ENCODE measurements at regions not wholly inside any gene's neighbourhood (a gene's known extent, or its start where the extent isn't known, plus 50 kb on each side); places are given as distances from the start of the nearest gene placed in this dataset.

DNA sequence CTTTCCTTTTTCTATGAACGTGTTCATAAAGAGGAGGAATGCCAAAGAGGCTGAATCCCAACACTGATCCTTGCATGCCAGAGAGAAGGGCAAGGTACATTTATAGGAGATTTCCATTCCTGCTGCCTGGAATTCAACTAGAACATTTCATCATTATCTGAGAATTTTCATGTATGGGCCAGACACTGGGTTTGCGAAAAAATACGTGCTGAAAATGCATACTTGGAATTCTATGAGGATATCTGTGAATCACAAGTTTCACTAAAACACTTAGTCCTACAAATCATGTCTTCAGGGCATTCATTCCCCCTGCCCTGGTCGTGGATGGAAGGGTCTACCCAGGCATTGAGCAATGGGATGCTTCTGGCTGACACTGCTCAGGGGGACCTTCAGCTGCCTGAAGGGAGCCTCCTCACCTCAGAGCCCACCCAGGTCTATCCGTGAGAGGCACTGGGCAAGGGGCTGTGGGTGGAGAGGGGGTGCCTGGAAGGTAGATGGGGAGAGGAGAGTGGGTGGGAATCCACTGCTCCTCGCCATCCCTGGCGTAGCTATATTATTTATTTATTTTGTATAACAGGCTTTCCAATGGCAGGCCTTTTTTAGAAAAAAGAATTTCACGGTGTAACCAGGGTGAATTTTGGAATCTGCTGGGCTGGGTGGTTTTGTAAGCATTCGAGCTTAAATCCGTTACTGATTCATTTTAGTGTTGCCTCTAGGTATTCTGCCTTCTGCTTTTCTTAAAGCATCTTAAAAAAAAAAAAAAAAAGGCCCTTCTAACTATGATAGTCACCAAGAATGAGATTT, 560.6 kb upstream of the ID2 start:
- H3K27ac ChIP-seq, result no peak overlapping the region
- no peaks in the 10 kb centered on the region for H3K27me3 ChIP-seq
- no peaks in the 10 kb centered on the region for H3K36me3 ChIP-seq
- no peak overlapping the region for H3K4me3 ChIP-seq (ENCODE audit: low read depth in 1 of 2, low read length in 1 of 2)
- no peaks in the 10 kb centered on the region for H3K4me1 ChIP-seq (ENCODE audit: control insufficient read depth in 1 of 2, insufficient read depth in 1 of 2, low read depth in 1 of 2, low read length in 1 of 2)
- TF ChIP-seq CTCF (IDR thresholded peaks at IDR 0.05), result no peak
- no peaks in the 10 kb centered on the region for H3K9me3 ChIP-seq

- no peak for TF ChIP-seq CTCF (IDR thresholded peaks at IDR 0.05)
- no peaks in the 10 kb centered on the region for H3K36me3 ChIP-seq
- H3K4me3 ChIP-seq (ENCODE audit: low read depth in 1 of 2, low read length in 1 of 2), result no peak overlapping the region
- no peaks in the 10 kb centered on the region for H3K4me1 ChIP-seq (ENCODE audit: control insufficient read depth in 1 of 2, insufficient read depth in 1 of 2, low read depth in 1 of 2, low read length in 1 of 2)
- H3K9me3 ChIP-seq, result no peaks in the 10 kb centered on the region
- no peaks in the 10 kb centered on the region for H3K27me3 ChIP-seq
- H3K27ac ChIP-seq, result no peak overlapping the region
These were observed 559.9 kb upstream of the ID2 start for GRCh38 chr2:8121826-8122513.

GRCh38 chr2:8122520-8122919, 559.3 kb upstream of the ID2 start:
- Histone ChIP-seq H3K36me3 (no peaks in the 10 kb centered on the region), H3K4me1 (ENCODE audit: control insufficient read depth in 1 of 2, insufficient read depth in 1 of 2, low read depth in 1 of 2, low read length in 1 of 2) (no peaks in the 10 kb centered on the region), H3K27me3 (no peaks in the 10 kb centered on the region), H3K4me3 (ENCODE audit: low read depth in 1 of 2, low read length in 1 of 2) (no peak overlapping the region), H3K27ac (no peak overlapping the region), H3K9me3 (no peaks in the 10 kb centered on the region)
- TF ChIP-seq CTCF (IDR thresholded peaks at IDR 0.05), result no peak

DNA sequence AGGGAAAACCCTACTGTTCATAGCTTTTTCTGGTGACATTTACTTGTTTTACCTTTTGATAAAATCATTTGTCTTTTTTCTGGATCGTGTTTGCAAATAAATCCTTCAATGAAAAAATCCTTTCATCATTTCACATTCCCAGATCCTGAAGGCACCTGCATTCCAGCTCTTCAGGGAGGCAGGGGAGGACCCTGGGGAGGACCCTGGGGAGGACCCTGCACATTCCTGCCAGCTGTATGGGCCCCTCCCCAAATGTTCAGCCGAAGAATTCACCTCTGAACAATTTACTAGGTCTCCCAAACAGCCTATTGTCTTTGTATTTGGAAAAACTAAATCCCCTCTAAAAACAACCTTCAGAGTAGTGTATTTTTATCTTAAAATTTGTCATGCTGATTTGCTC, 558.4 kb upstream of the ID2 start:
- H3K4me3 ChIP-seq (ENCODE audit: low read depth in 1 of 2, low read length in 1 of 2), result no peak overlapping the region
- no peak for TF ChIP-seq CTCF (IDR thresholded peaks at IDR 0.05)
- no peaks in the 10 kb centered on the region for H3K4me1 ChIP-seq (ENCODE audit: control insufficient read depth in 1 of 2, insufficient read depth in 1 of 2, low read depth in 1 of 2, low read length in 1 of 2)
- H3K9me3 ChIP-seq, result no peaks in the 10 kb centered on the region
- H3K27ac ChIP-seq, result no peak overlapping the region
- H3K27me3 ChIP-seq, result no peaks in the 10 kb centered on the region
- no peaks in the 10 kb centered on the region for H3K36me3 ChIP-seq

- Histone ChIP-seq H3K27me3 (no peaks in the 10 kb centered on the region), H3K36me3 (no peaks in the 10 kb centered on the region), H3K4me3 (ENCODE audit: low read depth in 1 of 2, low read length in 1 of 2) (no peak overlapping the region), H3K4me1 (ENCODE audit: control insufficient read depth in 1 of 2, insufficient read depth in 1 of 2, low read depth in 1 of 2, low read length in 1 of 2) (no peaks in the 10 kb centered on the region), H3K9me3 (no peaks in the 10 kb centered on the region), H3K27ac (no peak overlapping the region)
- TF ChIP-seq CTCF (IDR thresholded peaks at IDR 0.05), result no peak
These were observed 555.8 kb upstream of the ID2 start for GRCh38 chr2:8125741-8126711.
